Naive B cell (primary cell): ENCODE measurements at regions not wholly inside any gene's neighbourhood (a gene's known extent, or its start where the extent isn't known, plus 50 kb on each side); places are given as distances from the start of the nearest gene placed in this dataset.

Experiments
- ATAC-seq, 2 donors: fragments of 150-1000 bp; cut with Tn5 transposase; 2 replicates each; pipeline ENCODE4 v1.10.0; 2021; ENCODE audit warnings: low read depth in 2 of 2, mild to moderate bottlenecking in 2 of 2, moderate library complexity in 2 of 2
- DNase-seq: peaks from one replicate; pipeline ENCODE4 v3.0.0; 2022
- H3K27ac Mint-ChIP-seq, 6 donors: one replicate each; pipeline ENCODE4 v1.8.0; 2020 to 2022; ENCODE audit warnings: mild to moderate bottlenecking in 6 of 6, mixed read lengths in 6 of 6, moderate library complexity in 5 of 6, inconsistent platforms in 2 of 6
- H3K27me3 Mint-ChIP-seq, 3 donors: one replicate each; pipeline ENCODE4 v1.8.0; 2021 to 2022; ENCODE audit warnings: mixed read lengths in 3 of 3, mild to moderate bottlenecking in 1 of 3
- H3K36me3 Mint-ChIP-seq, 2 donors: one replicate each; pipeline ENCODE4 v1.8.0; 2020 to 2022; ENCODE audit warnings: mixed read lengths in 2 of 2, inconsistent platforms in 1 of 2, mild to moderate bottlenecking in 1 of 2
- H3K4me1 Mint-ChIP-seq, 3 donors: one replicate each; pipeline ENCODE4 v1.8.0; 2020 to 2022; ENCODE audit warnings: mixed read lengths in 3 of 3, inconsistent platforms in 1 of 3, mild to moderate bottlenecking in 1 of 3, moderate library complexity in 1 of 3
- H3K4me3 Mint-ChIP-seq, 8 donors: one replicate each; pipeline ENCODE4 v1.8.0; 2020 to 2022; ENCODE audit warnings: mild to moderate bottlenecking in 8 of 8, mixed read lengths in 8 of 8, moderate library complexity in 8 of 8, inconsistent platforms in 2 of 8
- H3K9me3 Mint-ChIP-seq, 7 donors: one replicate each; pipeline ENCODE4 v1.8.0; 2020 to 2022; ENCODE audit warnings: mixed read lengths in 7 of 7, mild to moderate bottlenecking in 5 of 7, inconsistent platforms in 2 of 7, moderate library complexity in 1 of 7

GRCh38 chr18:57922885-57923284, 119.8 kb upstream of the ATP8B1 start:
- Mint-ChIP-seq H3K4me3 (no peak overlapping the region), H3K4me1 (no peaks in the 10 kb centered on the region), H3K36me3 (no peaks in the 10 kb centered on the region), H3K27me3 (no peaks in the 10 kb centered on the region), H3K27ac (no peak overlapping the region), H3K9me3 (no peaks in the 10 kb centered on the region)
- DNase-seq (no peak), ATAC-seq (no peak)

- no peaks in the 10 kb centered on the region for H3K9me3 Mint-ChIP-seq
These were observed 118.6 kb upstream of the ATP8B1 start for GRCh38 chr18:57921708-57922107.

GRCh38 chr18:57920036-57920435, 116.9 kb upstream of the ATP8B1 start:
- H3K36me3 Mint-ChIP-seq = no peaks in the 10 kb centered on the region
- H3K27me3 Mint-ChIP-seq = no peaks in the 10 kb centered on the region
- no peak overlapping the region for H3K27ac Mint-ChIP-seq
- no peak for ATAC-seq
- H3K9me3 Mint-ChIP-seq = no peaks in the 10 kb centered on the region
- no peak for DNase-seq
- H3K4me3 Mint-ChIP-seq = no peak overlapping the region
- peaks cover 10 to 15% (median 11%) of the 10 kb centered on the region in 3 donors for H3K4me1 Mint-ChIP-seq

More at GRCh38 chr18:57921708-57922107, 118.6 kb upstream of the ATP8B1 start:
- Mint-ChIP-seq H3K27ac (no peak overlapping the region), H3K27me3 (no peaks in the 10 kb centered on the region), H3K4me1 (peaks cover 1 to 2% (median 2%) of the 10 kb centered on the region in 3 donors), H3K36me3 (no peaks in the 10 kb centered on the region), H3K4me3 (no peak overlapping the region)
- DNase-seq (no peak), ATAC-seq (no peak)

- DNase-seq (no peak), ATAC-seq (no peak)
- Mint-ChIP-seq H3K27ac (no peak overlapping the region), H3K9me3 (no peaks in the 10 kb centered on the region), H3K27me3 (no peaks in the 10 kb centered on the region), H3K4me1 (peaks cover 10 to 15% (median 11%) of the 10 kb centered on the region in 3 donors), H3K4me3 (no peak overlapping the region), H3K36me3 (no peaks in the 10 kb centered on the region)
These were observed 115.5 kb upstream of the ATP8B1 start for GRCh38 chr18:57918601-57919000.

- ATAC-seq (no peak), DNase-seq (no peak)
- H3K4me3 Mint-ChIP-seq = no peak overlapping the region
- H3K27me3 Mint-ChIP-seq = no peaks in the 10 kb centered on the region
- H3K36me3 Mint-ChIP-seq = no peaks in the 10 kb centered on the region
- H3K4me1 Mint-ChIP-seq = peaks cover 10 to 15% (median 11%) of the 10 kb centered on the region in 3 donors
- H3K9me3 Mint-ChIP-seq = no peaks in the 10 kb centered on the region
- H3K27ac Mint-ChIP-seq = peak overlapping the region in 3 of 6 donors; percentile 7 to 46 (median 45)
These were observed 113.6 kb upstream of the ATP8B1 start for GRCh38 chr18:57916684-57917083.

GRCh38 chr18:57915865-57916582, 112.9 kb upstream of the ATP8B1 start:
- Mint-ChIP-seq H3K27me3 (no peaks in the 10 kb centered on the region), H3K27ac (peak overlapping the region in 2 of 6 donors; percentile 7 to 50), H3K4me3 (peak overlapping the region in 1 of 8 donors; percentile 70), H3K36me3 (no peaks in the 10 kb centered on the region), H3K4me1 (peaks cover 10 to 15% (median 11%) of the 10 kb centered on the region in 3 donors), H3K9me3 (no peaks in the 10 kb centered on the region)
- peak; percentile 40 to 48 for ATAC-seq
- no peak for DNase-seq

- no peaks in the 10 kb centered on the region for H3K9me3 Mint-ChIP-seq
- peaks cover 10 to 15% (median 11%) of the 10 kb centered on the region in 3 donors for H3K4me1 Mint-ChIP-seq
- no peak overlapping the region for H3K4me3 Mint-ChIP-seq
- no peak for ATAC-seq
- DNase-seq = no peak
- no peak overlapping the region for H3K27ac Mint-ChIP-seq
- H3K36me3 Mint-ChIP-seq = no peaks in the 10 kb centered on the region
- H3K27me3 Mint-ChIP-seq = peaks cover 0 to 5% (median 0%) of the 10 kb centered on the region in 3 donors
These were observed 112.1 kb upstream of the ATP8B1 start for GRCh38 chr18:57915248-57915647.

- Mint-ChIP-seq H3K4me3 (no peak overlapping the region), H3K36me3 (no peaks in the 10 kb centered on the region)
These were observed 110.6 kb upstream of the ATP8B1 start for GRCh38 chr18:57913686-57914085.

GRCh38 chr18:57910817-57911216, 107.7 kb upstream of the ATP8B1 start:
- peaks cover under 1 to 4% (median 1%) of the 10 kb centered on the region in 3 donors for H3K4me1 Mint-ChIP-seq
- H3K27me3 Mint-ChIP-seq = peaks cover 6 to 32% (median 17%) of the 10 kb centered on the region in 3 donors
- no peaks in the 10 kb centered on the region for H3K9me3 Mint-ChIP-seq
- H3K27ac Mint-ChIP-seq = no peak overlapping the region
- peak overlapping the region in 1 of 8 donors; percentile 18 for H3K4me3 Mint-ChIP-seq
- no peaks in the 10 kb centered on the region for H3K36me3 Mint-ChIP-seq
- no peak for ATAC-seq
- DNase-seq = no peak

More at GRCh38 chr18:57913686-57914085, 110.6 kb upstream of the ATP8B1 start:
- no peak overlapping the region for H3K27ac Mint-ChIP-seq
- H3K9me3 Mint-ChIP-seq = no peaks in the 10 kb centered on the region
- H3K27me3 Mint-ChIP-seq = peaks cover 0 to 9% (median 0%) of the 10 kb centered on the region in 3 donors
- DNase-seq (no peak), ATAC-seq (no peak)
- H3K4me1 Mint-ChIP-seq = peaks cover 10 to 15% (median 11%) of the 10 kb centered on the region in 3 donors

- ATAC-seq = no peak
- Mint-ChIP-seq H3K27ac (no peak overlapping the region), H3K27me3 (peaks cover 6 to 35% (median 21%) of the 10 kb centered on the region in 3 donors), H3K4me3 (no peak overlapping the region), H3K4me1 (no peaks in the 10 kb centered on the region), H3K9me3 (no peaks in the 10 kb centered on the region), H3K36me3 (no peaks in the 10 kb centered on the region)
- DNase-seq = no peak
These were observed 107.0 kb upstream of the ATP8B1 start for GRCh38 chr18:57910134-57910533.

- ATAC-seq = no peak
- peak overlapping the region in 1 of 6 donors; percentile 59 for H3K27ac Mint-ChIP-seq
- H3K9me3 Mint-ChIP-seq = no peaks in the 10 kb centered on the region
These were observed 106.5 kb upstream of the ATP8B1 start for GRCh38 chr18:57909620-57910019.

GRCh38 chr18:57908092-57908491, 105.0 kb upstream of the ATP8B1 start:
- H3K4me1 Mint-ChIP-seq = no peaks in the 10 kb centered on the region
- H3K9me3 Mint-ChIP-seq = no peaks in the 10 kb centered on the region
- H3K4me3 Mint-ChIP-seq = no peak overlapping the region
- DNase-seq (no peak), ATAC-seq (no peak)
- no peaks in the 10 kb centered on the region for H3K36me3 Mint-ChIP-seq
- H3K27me3 Mint-ChIP-seq = peaks cover 6 to 35% (median 21%) of the 10 kb centered on the region in 3 donors
- no peak overlapping the region for H3K27ac Mint-ChIP-seq

More at GRCh38 chr18:57909620-57910019, 106.5 kb upstream of the ATP8B1 start:
- Mint-ChIP-seq H3K36me3 (no peaks in the 10 kb centered on the region), H3K27me3 (peaks cover 6 to 35% (median 21%) of the 10 kb centered on the region in 3 donors), H3K4me3 (no peak overlapping the region), H3K4me1 (no peaks in the 10 kb centered on the region)
- no peak for DNase-seq

GRCh38 chr18:57907550-57907949, 104.4 kb upstream of the ATP8B1 start:
- peak overlapping the region in 1 of 6 donors; percentile 15 for H3K27ac Mint-ChIP-seq
- H3K36me3 Mint-ChIP-seq = no peaks in the 10 kb centered on the region
- DNase-seq = no peak
- no peaks in the 10 kb centered on the region for H3K9me3 Mint-ChIP-seq
- ATAC-seq = no peak
- no peak overlapping the region for H3K4me3 Mint-ChIP-seq
- H3K27me3 Mint-ChIP-seq = peaks cover 6 to 35% (median 24%) of the 10 kb centered on the region in 3 donors
- no peaks in the 10 kb centered on the region for H3K4me1 Mint-ChIP-seq

- Mint-ChIP-seq H3K27me3 (peaks cover 6 to 35% (median 28%) of the 10 kb centered on the region in 3 donors), H3K27ac (no peak overlapping the region)
- no peak for ATAC-seq
These were observed 103.7 kb upstream of the ATP8B1 start for GRCh38 chr18:57906852-57907251.

More at GRCh38 chr18:57906852-57907251, 103.7 kb upstream of the ATP8B1 start:
- Mint-ChIP-seq H3K36me3 (no peaks in the 10 kb centered on the region), H3K9me3 (no peaks in the 10 kb centered on the region), H3K4me3 (no peak overlapping the region), H3K4me1 (no peaks in the 10 kb centered on the region)
- DNase-seq = no peak
